ENCODE measurements at regions not wholly inside any gene's neighbourhood (a gene's known extent, or its start where the extent isn't known, plus 50 kb on each side); places are given as distances from the start of the nearest gene placed in this dataset.

GRCh38 chr10:8950978-8951377, 896.5 kb downstream of the GATA3 start:
- TF ChIP-seq CTCF (IDR thresholded peaks at IDR 0.05) (no peak), POLR2A (IDR thresholded peaks at IDR 0.05) (no peak), POLR2AphosphoS5 (IDR thresholded peaks at IDR 0.05; ENCODE audit: insufficient read depth in 1 of 2, low read depth in 1 of 2) (no peak)
